HL-60 (cell line): ENCODE measurements at regions not wholly inside any gene's neighbourhood (a gene's known extent, or its start where the extent isn't known, plus 50 kb on each side); places are given as distances from the start of the nearest gene placed in this dataset.

Experiments used
- GABPA ChIP-seq: IDR thresholded peaks from 2 replicates; pipeline ENCODE4 v1.6.1; 2012; ENCODE audit warnings: low read depth
- REST ChIP-seq: IDR thresholded peaks from 2 replicates; pipeline ENCODE4 v1.6.1; 2012; ENCODE audit warnings: low read depth; ENCODE audit not compliant: insufficient replicate concordance
- SPI1 ChIP-seq: IDR thresholded peaks from 2 replicates; pipeline ENCODE4 v1.6.1; 2012; ENCODE audit warnings: low read depth, mild to moderate bottlenecking, borderline replicate concordance
- TF ChIP-seq, protein P1 (sequence below): IDR thresholded peaks from one replicate; pipeline ENCODE4 v1.5.1; 2011; ENCODE audit warnings: low read length, control low read depth, inconsistent platforms; ENCODE audit not compliant: insufficient read depth

- TF ChIP-seq, protein P1, sequence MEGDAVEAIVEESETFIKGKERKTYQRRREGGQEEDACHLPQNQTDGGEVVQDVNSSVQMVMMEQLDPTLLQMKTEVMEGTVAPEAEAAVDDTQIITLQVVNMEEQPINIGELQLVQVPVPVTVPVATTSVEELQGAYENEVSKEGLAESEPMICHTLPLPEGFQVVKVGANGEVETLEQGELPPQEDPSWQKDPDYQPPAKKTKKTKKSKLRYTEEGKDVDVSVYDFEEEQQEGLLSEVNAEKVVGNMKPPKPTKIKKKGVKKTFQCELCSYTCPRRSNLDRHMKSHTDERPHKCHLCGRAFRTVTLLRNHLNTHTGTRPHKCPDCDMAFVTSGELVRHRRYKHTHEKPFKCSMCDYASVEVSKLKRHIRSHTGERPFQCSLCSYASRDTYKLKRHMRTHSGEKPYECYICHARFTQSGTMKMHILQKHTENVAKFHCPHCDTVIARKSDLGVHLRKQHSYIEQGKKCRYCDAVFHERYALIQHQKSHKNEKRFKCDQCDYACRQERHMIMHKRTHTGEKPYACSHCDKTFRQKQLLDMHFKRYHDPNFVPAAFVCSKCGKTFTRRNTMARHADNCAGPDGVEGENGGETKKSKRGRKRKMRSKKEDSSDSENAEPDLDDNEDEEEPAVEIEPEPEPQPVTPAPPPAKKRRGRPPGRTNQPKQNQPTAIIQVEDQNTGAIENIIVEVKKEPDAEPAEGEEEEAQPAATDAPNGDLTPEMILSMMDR, result no peak
- TF ChIP-seq GABPA, result no peak
- no peak for TF ChIP-seq SPI1
- TF ChIP-seq REST, result no peak
Observed at GRCh38 chr13:103754783-103755182, 688.6 kb upstream of the SLC10A2 start.
